Epithelial cell of proximal tubule (primary cell): ENCODE measurements at regions not wholly inside any gene's neighbourhood (a gene's known extent, or its start where the extent isn't known, plus 50 kb on each side); places are given as distances from the start of the nearest gene placed in this dataset.

Experiments used
- DNase-seq: peaks from one replicate; pipeline ENCODE4 v3.0.0-alpha.2; 2011; ENCODE audit warnings: low read depth
- H3K4me3 ChIP-seq: 2 replicates; pipeline ENCODE4 v1.5.1; 2011; ENCODE audit warnings: low read depth, mild to moderate bottlenecking, low read length
- TF ChIP-seq, protein P1 (sequence below): conservative IDR thresholded peaks from 2 replicates; pipeline ENCODE4 v1.5.1; 2012; ENCODE audit warnings: low read depth, mild to moderate bottlenecking, low read length

DNA sequence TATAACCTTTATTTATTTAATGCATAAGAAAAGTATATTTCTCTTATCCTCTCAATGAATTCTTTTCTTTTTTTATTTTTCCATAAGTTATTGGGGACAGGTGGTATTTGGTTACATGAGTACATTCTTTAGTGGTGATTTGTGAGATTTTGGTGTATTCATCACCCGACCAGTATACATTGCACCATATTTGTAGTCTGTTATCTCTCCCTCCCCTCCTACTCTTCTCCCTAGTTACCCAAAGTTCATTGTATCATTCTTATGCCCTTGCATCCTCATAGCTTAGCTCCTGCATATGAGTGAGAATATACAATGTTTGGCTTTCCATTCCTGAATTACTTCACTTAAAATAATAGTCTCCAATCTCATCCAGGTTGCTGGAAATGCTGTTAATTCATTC, 1900.0 kb upstream of the SEL1L start:
- TF ChIP-seq, protein P1, sequence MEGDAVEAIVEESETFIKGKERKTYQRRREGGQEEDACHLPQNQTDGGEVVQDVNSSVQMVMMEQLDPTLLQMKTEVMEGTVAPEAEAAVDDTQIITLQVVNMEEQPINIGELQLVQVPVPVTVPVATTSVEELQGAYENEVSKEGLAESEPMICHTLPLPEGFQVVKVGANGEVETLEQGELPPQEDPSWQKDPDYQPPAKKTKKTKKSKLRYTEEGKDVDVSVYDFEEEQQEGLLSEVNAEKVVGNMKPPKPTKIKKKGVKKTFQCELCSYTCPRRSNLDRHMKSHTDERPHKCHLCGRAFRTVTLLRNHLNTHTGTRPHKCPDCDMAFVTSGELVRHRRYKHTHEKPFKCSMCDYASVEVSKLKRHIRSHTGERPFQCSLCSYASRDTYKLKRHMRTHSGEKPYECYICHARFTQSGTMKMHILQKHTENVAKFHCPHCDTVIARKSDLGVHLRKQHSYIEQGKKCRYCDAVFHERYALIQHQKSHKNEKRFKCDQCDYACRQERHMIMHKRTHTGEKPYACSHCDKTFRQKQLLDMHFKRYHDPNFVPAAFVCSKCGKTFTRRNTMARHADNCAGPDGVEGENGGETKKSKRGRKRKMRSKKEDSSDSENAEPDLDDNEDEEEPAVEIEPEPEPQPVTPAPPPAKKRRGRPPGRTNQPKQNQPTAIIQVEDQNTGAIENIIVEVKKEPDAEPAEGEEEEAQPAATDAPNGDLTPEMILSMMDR = no peak
- DNase-seq = no peak
- no peak overlapping the region for H3K4me3 ChIP-seq

DNA sequence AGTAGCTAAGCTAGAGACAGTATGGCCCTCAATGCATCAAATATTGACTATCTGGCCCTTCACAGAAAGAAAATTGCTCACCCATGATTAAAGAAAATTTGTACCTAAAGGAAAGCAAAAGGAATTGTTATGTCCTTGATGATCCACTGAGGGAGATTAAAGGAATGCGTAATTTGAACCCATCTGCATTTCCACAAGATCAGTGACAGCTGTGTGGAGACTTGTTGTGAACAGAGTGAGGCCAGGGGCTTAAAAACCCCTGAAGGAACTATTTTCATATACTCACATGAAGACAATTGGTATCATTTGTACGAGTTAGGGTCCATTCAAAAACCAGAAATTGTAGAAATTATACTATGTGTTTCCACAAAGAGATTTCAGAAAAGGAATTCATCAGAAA, 1908.1 kb upstream of the SEL1L start:
- H3K4me3 ChIP-seq = no peak overlapping the region
- DNase-seq = no peak
- TF ChIP-seq, protein P1 = no peak

DNA sequence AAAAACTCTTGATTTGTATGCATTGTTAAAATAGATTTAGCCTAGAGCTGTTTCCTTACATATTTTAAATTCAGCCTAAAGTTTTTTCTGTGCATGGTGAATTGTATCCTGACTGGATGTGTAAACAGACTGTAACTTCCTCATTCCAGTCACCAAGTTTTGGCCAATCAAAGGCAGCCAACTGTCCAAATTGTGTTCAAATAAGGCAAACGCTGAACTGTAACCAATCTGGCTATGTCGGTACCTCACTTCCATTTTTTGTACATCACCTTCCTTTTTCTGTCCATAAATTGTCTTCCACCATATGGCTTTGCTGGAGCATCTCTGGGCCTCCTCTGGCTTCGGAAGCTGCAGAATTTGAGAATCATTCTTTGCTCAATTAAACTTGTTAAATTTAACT, 1921.9 kb upstream of the SEL1L start:
- DNase-seq = no peak
- no peak overlapping the region for H3K4me3 ChIP-seq
- TF ChIP-seq, protein P1 = no peak

DNA sequence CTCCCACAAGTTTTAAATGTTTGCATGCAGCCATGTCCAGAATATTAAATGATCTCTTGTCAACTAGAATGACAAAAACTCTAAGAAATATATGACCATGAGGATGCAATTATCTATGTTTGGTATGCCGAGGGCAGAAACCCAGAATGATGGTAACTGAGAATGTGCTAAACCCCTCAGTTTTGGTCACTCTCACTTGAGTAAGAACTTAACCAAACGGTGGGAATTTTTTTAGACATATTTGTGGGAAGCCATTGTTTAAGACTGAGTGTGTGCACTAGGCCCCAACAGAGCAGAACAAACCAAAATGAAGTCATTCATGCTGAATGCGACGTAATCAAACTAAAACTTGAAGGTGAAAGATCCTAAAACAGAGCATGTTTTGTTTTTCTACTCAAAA, 1927.9 kb upstream of the SEL1L start:
- TF ChIP-seq, protein P1 = no peak
- no peak for DNase-seq
- H3K4me3 ChIP-seq = no peak overlapping the region

DNA sequence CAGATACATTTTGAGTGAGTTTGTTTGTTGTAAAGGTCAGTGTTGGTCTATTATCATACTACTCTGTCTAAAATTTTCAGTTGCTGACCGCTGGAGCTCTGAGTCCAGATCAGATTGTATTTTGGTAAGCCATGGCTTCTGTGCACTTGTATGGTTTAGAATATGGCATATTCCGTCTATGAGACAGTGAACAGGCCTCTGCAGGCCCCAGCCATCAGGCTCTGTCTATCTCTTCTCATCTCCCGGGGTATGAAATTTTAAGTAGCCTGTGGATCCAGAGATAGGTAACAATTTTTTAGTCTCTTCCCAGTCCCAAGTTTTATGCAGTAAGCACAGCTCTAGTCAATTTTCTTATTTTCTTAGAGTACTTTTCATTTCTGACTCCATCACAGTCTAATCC, 1929.1 kb upstream of the SEL1L start:
- DNase-seq = no peak
- TF ChIP-seq, protein P1 = no peak
- H3K4me3 ChIP-seq = no peak overlapping the region

DNA sequence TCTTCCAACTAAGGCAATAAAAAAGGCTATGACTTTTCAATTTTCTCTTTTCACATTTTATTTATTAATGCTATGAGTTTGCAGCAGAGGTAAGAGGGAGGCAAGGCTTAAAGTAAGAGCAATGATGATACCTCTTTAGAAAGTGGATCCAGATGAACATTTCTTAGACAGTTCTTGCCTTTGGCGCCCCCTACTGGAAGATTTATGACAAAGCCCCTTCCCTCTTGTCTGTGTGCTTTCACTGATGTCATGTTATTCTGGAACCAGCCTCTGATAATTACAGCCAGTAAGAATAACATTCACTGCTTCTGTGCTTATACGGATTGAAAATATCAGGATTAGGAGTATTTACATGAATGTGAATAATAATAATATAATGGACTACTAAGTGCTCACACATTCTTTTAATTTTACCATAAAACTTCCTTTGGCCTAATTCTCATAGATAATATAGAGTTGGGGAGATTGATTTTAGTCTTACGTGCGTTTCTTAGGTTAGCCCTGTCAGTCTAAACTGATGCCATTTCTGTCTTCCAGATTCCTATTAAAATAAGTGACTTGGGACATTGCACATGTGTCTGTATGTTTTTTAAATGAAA, 1929.9 kb upstream of the SEL1L start:
- TF ChIP-seq, protein P1 = peak; percentile 68
- no peak overlapping the region for H3K4me3 ChIP-seq
- DNase-seq = no peak

DNA sequence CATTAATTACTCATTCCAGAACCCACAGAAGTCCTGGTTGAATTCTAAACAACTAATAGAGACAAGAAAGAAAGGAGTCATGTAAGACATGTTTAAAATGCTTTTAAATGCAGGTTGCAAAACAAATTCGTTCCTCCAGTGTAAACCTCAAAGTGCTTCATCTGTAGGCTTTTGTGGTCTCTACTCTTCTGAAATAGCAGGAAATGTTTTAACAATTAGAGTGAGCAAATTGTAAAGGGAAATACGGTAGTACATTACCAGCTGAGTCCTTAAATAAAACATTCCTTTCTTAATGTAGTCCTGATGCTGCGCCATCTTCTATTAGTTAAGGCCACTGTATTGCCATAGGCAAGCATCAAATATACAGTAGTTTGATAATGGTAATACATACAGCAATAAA, 1934.2 kb upstream of the SEL1L start:
- no peak for DNase-seq
- no peak overlapping the region for H3K4me3 ChIP-seq

More for the DNA sequence above, 1934.2 kb upstream of the SEL1L start:
- TF ChIP-seq, protein P1 = no peak
